CD8-positive, alpha-beta memory T cell (primary cell): ENCODE measurements at regions not wholly inside any gene's neighbourhood (a gene's known extent, or its start where the extent isn't known, plus 50 kb on each side); places are given as distances from the start of the nearest gene placed in this dataset.

Experiments
- CTCF ChIA-PET: fragments of 350-600 bp; sonication (Branson Sonifier 250); formaldehyde crosslinking; loops from one replicate; lab custom pipeline; 2021; ENCODE audit warnings: antibody characterized with exemption; lab: Charles Lee
- POLR2A ChIA-PET: fragments of 350-600 bp; sonication (Branson Sonifier 250); formaldehyde crosslinking; loops from one replicate; lab custom pipeline; 2021; ENCODE audit warnings: antibody characterized with exemption; lab: Charles Lee
- DNase-seq, 5 donors: peaks; one replicate each; pipeline versions ENCODE4 v3.0.0 to v3.0.0-alpha.2; 2020 to 2022; ENCODE audit warnings: mixed read lengths in 1 of 5
- H3K27ac ChIP-seq: one replicate; pipeline ENCODE4 v1.7.0; 2013; ENCODE audit warnings: low read depth, mild to moderate bottlenecking, low read length, moderate library complexity
- H3K27me3 ChIP-seq: 2 replicates; pipeline ENCODE4 v1.7.0; 2013; ENCODE audit warnings: low read length, mild to moderate bottlenecking; ENCODE audit not compliant: insufficient read depth, poor library complexity, severe bottlenecking
- H3K36me3 ChIP-seq: 2 replicates; pipeline ENCODE4 v1.7.0; 2013; ENCODE audit warnings: mild to moderate bottlenecking, low read length, moderate library complexity; ENCODE audit not compliant: insufficient read depth
- H3K4me1 ChIP-seq: 2 replicates; pipeline ENCODE4 v1.7.0; 2013; ENCODE audit warnings: mild to moderate bottlenecking, low read length, moderate library complexity; ENCODE audit not compliant: insufficient read depth
- H3K4me3 ChIP-seq: 2 replicates; pipeline ENCODE4 v1.7.0; 2013; ENCODE audit warnings: mild to moderate bottlenecking, low read length
- H3K9me3 ChIP-seq: 2 replicates; pipeline ENCODE4 v1.7.0; 2013; ENCODE audit warnings: mild to moderate bottlenecking, low read length
- H3K27ac Mint-ChIP-seq, 8 donors: one replicate each; pipeline ENCODE4 v1.8.0; 2020 to 2021; ENCODE audit warnings: mixed read lengths in 8 of 8, mild to moderate bottlenecking in 6 of 8, inconsistent platforms in 3 of 8, moderate library complexity in 3 of 8
- H3K27me3 Mint-ChIP-seq, 2 donors: one replicate each; pipeline ENCODE4 v1.8.0; 2020 to 2021; ENCODE audit warnings: mixed read lengths in 2 of 2, mild to moderate bottlenecking in 1 of 2, moderate library complexity in 1 of 2
- H3K36me3 Mint-ChIP-seq, 3 donors: one replicate each; pipeline ENCODE4 v1.8.0; 2020 to 2021; ENCODE audit warnings: mixed read lengths in 3 of 3, inconsistent platforms in 1 of 3, mild to moderate bottlenecking in 1 of 3
- H3K4me1 Mint-ChIP-seq, 3 donors: one replicate each; pipeline ENCODE4 v1.8.0; 2020 to 2021; ENCODE audit warnings: mixed read lengths in 3 of 3, inconsistent platforms in 1 of 3, mild to moderate bottlenecking in 1 of 3
- H3K4me3 Mint-ChIP-seq, 7 donors: one replicate each; pipeline ENCODE4 v1.8.0; 2020 to 2021; ENCODE audit warnings: mixed read lengths in 7 of 7, mild to moderate bottlenecking in 6 of 7, moderate library complexity in 4 of 7, inconsistent platforms in 2 of 7
- H3K9me3 Mint-ChIP-seq, 5 donors: one replicate each; pipeline ENCODE4 v1.8.0; 2020 to 2022; ENCODE audit warnings: mixed read lengths in 5 of 5, mild to moderate bottlenecking in 3 of 5, moderate library complexity in 2 of 5, inconsistent platforms in 1 of 5

- no peaks in the 10 kb centered on the region for H3K27me3 ChIP-seq
- H3K27ac ChIP-seq = no peak overlapping the region
- H3K27me3 Mint-ChIP-seq = peaks cover 13 to 27% of the 10 kb centered on the region in 2 donors
- peaks cover 11 to 19% (median 13%) of the 10 kb centered on the region in 5 donors for H3K9me3 Mint-ChIP-seq
- POLR2A ChIA-PET = no interaction called here
- H3K27ac Mint-ChIP-seq = no peak overlapping the region
- no peaks in the 10 kb centered on the region for H3K36me3 ChIP-seq
- DNase-seq = no peak
- H3K4me3 Mint-ChIP-seq = no peak overlapping the region
- H3K4me1 ChIP-seq = no peaks in the 10 kb centered on the region
- no peaks in the 10 kb centered on the region for H3K9me3 ChIP-seq
- CTCF ChIA-PET = no interaction called here
- peaks cover 0 to 3% (median 0%) of the 10 kb centered on the region in 3 donors for H3K36me3 Mint-ChIP-seq
- H3K4me1 Mint-ChIP-seq = no peaks in the 10 kb centered on the region
- H3K4me3 ChIP-seq = no peak overlapping the region
Measured at GRCh38 chr14:61973981-61974380, 211.8 kb downstream of the SNAPC1 start.

GRCh38 chr14:61977217-61977616 lies 215.0 kb downstream of the SNAPC1 start:
- H3K27me3 Mint-ChIP-seq = peaks cover 13 to 22% of the 10 kb centered on the region in 2 donors
- POLR2A ChIA-PET = no interaction called here
- CTCF ChIA-PET = no interaction called here

GRCh38 chr14:61988240-61988639 lies 226.0 kb downstream of the SNAPC1 start:
- ChIA-PET POLR2A (no interaction called here), CTCF (no interaction called here)
- Mint-ChIP-seq H3K4me3 (no peak overlapping the region), H3K27me3 (peaks cover 0 to 3% of the 10 kb centered on the region in 2 donors), H3K36me3 (no peaks in the 10 kb centered on the region), H3K27ac (no peak overlapping the region), H3K9me3 (no peaks in the 10 kb centered on the region), H3K4me1 (no peaks in the 10 kb centered on the region)
- Histone ChIP-seq H3K27ac (no peak overlapping the region), H3K4me3 (no peak overlapping the region), H3K27me3 (no peaks in the 10 kb centered on the region), H3K4me1 (no peaks in the 10 kb centered on the region), H3K36me3 (no peaks in the 10 kb centered on the region), H3K9me3 (no peaks in the 10 kb centered on the region)
- no peak for DNase-seq

More at GRCh38 chr14:61977217-61977616, 215.0 kb downstream of the SNAPC1 start:
- Mint-ChIP-seq H3K4me1 (no peaks in the 10 kb centered on the region), H3K9me3 (peaks cover 11 to 19% (median 13%) of the 10 kb centered on the region in 5 donors), H3K36me3 (peaks cover 0 to 3% (median 0%) of the 10 kb centered on the region in 3 donors), H3K27ac (no peak overlapping the region), H3K4me3 (no peak overlapping the region)
- H3K4me1 ChIP-seq = no peaks in the 10 kb centered on the region
- H3K4me3 ChIP-seq = no peak overlapping the region
- H3K9me3 ChIP-seq = no peaks in the 10 kb centered on the region
- H3K27me3 ChIP-seq = no peaks in the 10 kb centered on the region
- H3K27ac ChIP-seq = no peak overlapping the region
- no peak for DNase-seq
- H3K36me3 ChIP-seq = no peaks in the 10 kb centered on the region

- H3K27ac Mint-ChIP-seq = no peak overlapping the region
Measured at GRCh38 chr14:61992139-61992538, 229.9 kb downstream of the SNAPC1 start.

GRCh38 chr14:61992926-61993325 lies 230.7 kb downstream of the SNAPC1 start:
- Mint-ChIP-seq H3K9me3 (no peaks in the 10 kb centered on the region), H3K27ac (no peak overlapping the region), H3K27me3 (peaks cover 3 to 4% of the 10 kb centered on the region in 2 donors), H3K36me3 (no peaks in the 10 kb centered on the region), H3K4me1 (no peaks in the 10 kb centered on the region), H3K4me3 (no peak overlapping the region)
- Histone ChIP-seq H3K4me1 (no peaks in the 10 kb centered on the region), H3K9me3 (no peaks in the 10 kb centered on the region), H3K36me3 (no peaks in the 10 kb centered on the region), H3K27ac (no peak overlapping the region), H3K27me3 (no peaks in the 10 kb centered on the region), H3K4me3 (no peak overlapping the region)
- ChIA-PET CTCF (no interaction called here), POLR2A (no interaction called here)
- DNase-seq = no peak

More at GRCh38 chr14:61992139-61992538, 229.9 kb downstream of the SNAPC1 start:
- Histone ChIP-seq H3K4me1 (no peaks in the 10 kb centered on the region), H3K27me3 (no peaks in the 10 kb centered on the region), H3K36me3 (no peaks in the 10 kb centered on the region), H3K27ac (no peak overlapping the region), H3K4me3 (no peak overlapping the region), H3K9me3 (no peaks in the 10 kb centered on the region)
- Mint-ChIP-seq H3K36me3 (no peaks in the 10 kb centered on the region), H3K4me3 (no peak overlapping the region), H3K4me1 (no peaks in the 10 kb centered on the region), H3K27me3 (peaks cover 3 to 4% of the 10 kb centered on the region in 2 donors), H3K9me3 (no peaks in the 10 kb centered on the region)
- ChIA-PET POLR2A (no interaction called here), CTCF (no interaction called here)
- no peak for DNase-seq

- Mint-ChIP-seq H3K4me1 (no peaks in the 10 kb centered on the region), H3K36me3 (no peaks in the 10 kb centered on the region), H3K27me3 (peaks cover 3 to 4% of the 10 kb centered on the region in 2 donors), H3K4me3 (no peak overlapping the region), H3K27ac (no peak overlapping the region), H3K9me3 (no peaks in the 10 kb centered on the region)
- H3K27ac ChIP-seq = no peak overlapping the region
- ChIA-PET CTCF (interaction anchor here (1.3 kb wide), 1 partner anchor 12 kb away, joined by 4 read pairs; no protein-coding TSS in a partner anchor), POLR2A (no interaction called here)
- no peaks in the 10 kb centered on the region for H3K36me3 ChIP-seq
- DNase-seq = no peak
- no peak overlapping the region for H3K4me3 ChIP-seq
- no peaks in the 10 kb centered on the region for H3K27me3 ChIP-seq
- H3K4me1 ChIP-seq = no peaks in the 10 kb centered on the region
- H3K9me3 ChIP-seq = no peaks in the 10 kb centered on the region
Measured at GRCh38 chr14:61994589-61994988, 232.4 kb downstream of the SNAPC1 start.

- no peaks in the 10 kb centered on the region for H3K36me3 ChIP-seq
- ChIA-PET POLR2A (no interaction called here), CTCF (no interaction called here)
- Mint-ChIP-seq H3K9me3 (no peaks in the 10 kb centered on the region), H3K27ac (no peak overlapping the region), H3K4me3 (no peak overlapping the region), H3K4me1 (no peaks in the 10 kb centered on the region), H3K27me3 (peaks cover 5 to 7% of the 10 kb centered on the region in 2 donors), H3K36me3 (no peaks in the 10 kb centered on the region)
- no peak for DNase-seq
- H3K9me3 ChIP-seq = no peaks in the 10 kb centered on the region
- H3K27me3 ChIP-seq = no peaks in the 10 kb centered on the region
- H3K4me1 ChIP-seq = no peaks in the 10 kb centered on the region
- no peak overlapping the region for H3K27ac ChIP-seq
- no peak overlapping the region for H3K4me3 ChIP-seq
Measured at GRCh38 chr14:61996753-61997152, 234.5 kb downstream of the SNAPC1 start.

- Mint-ChIP-seq H3K4me1 (no peaks in the 10 kb centered on the region), H3K36me3 (no peaks in the 10 kb centered on the region), H3K4me3 (no peak overlapping the region), H3K9me3 (no peaks in the 10 kb centered on the region), H3K27ac (no peak overlapping the region), H3K27me3 (peaks cover 5 to 8% of the 10 kb centered on the region in 2 donors)
- no peak for DNase-seq
- no peak overlapping the region for H3K27ac ChIP-seq
- no peaks in the 10 kb centered on the region for H3K36me3 ChIP-seq
- no peaks in the 10 kb centered on the region for H3K27me3 ChIP-seq
- POLR2A ChIA-PET = no interaction called here
- no peak overlapping the region for H3K4me3 ChIP-seq
- CTCF ChIA-PET = no interaction called here
- no peaks in the 10 kb centered on the region for H3K4me1 ChIP-seq
- H3K9me3 ChIP-seq = no peaks in the 10 kb centered on the region
Measured at GRCh38 chr14:61997161-61997560, 234.9 kb downstream of the SNAPC1 start.
